Posterior vena cava (tissue), 2 donors: ENCODE measurements at regions not wholly inside any gene's neighbourhood (a gene's known extent, or its start where the extent isn't known, plus 50 kb on each side); places are given as distances from the start of the nearest gene placed in this dataset.

Source experiments
- DNase-seq: peaks from one replicate; pipeline ENCODE4 v3.0.0-alpha.2; 2020; ENCODE audit warnings: low spot score
- intact Hi-C, 2 donors: fragments of 100-400 bp; cut with DNase I; formaldehyde crosslinking; loops; one replicate each; pipeline versions ENCODE4 v1.14.1 to v1.14.2; 2022 to 2023
- donor health status: DM: yes; HTN: yes; CAD: no.
- donor health status: DM: yes; HTN: yes; CAD: no.

GRCh38 chr17:65446838-65447526 lies 114.5 kb downstream of the AXIN2 start:
- intact Hi-C loops = no loop called here
- DNase-seq = no peak

- DNase-seq = no peak
- intact Hi-C loops = no loop called here
Observed at GRCh38 chr17:65446043-65446442, 115.4 kb downstream of the AXIN2 start.

DNA sequence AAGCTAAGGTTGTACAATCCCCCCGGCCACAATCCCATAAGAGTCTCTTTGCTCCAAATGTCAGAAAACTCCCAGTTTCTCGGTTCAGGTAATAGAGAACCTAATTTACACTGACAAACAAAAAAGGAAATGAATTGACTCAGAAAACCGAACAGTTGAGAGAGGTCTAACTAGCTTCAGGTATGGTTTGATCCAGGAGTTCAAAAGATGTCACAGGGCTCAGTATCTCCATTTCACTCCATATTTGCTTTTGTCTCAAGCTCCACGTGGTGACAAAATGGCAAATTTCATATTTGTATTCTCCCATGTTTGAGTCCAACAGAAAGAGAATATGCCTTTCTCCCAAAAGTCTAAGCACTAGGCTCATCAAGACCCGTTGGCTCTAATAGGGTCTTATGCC lies 117.4 kb downstream of the AXIN2 start:
- DNase-seq = no peak
- intact Hi-C loops = no loop called here

DNA sequence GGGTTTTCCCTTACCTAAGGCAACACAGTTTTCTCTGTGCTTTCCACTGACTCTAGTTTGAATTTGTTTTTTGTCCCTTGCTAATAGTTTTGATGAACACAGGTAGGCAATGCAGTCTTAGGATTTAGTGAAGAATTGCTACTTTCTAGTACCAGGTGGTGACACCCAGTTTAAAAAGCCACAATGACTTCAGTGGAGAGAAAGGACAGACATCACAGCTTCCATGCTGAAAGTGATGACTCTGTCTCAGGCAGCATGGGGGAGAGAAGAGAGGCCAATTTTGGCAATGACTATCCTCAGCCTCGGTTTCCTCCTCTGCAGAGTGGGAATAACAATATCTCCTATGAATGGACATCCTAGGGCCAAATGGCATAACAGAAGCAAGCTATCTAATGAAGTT lies 118.8 kb downstream of the AXIN2 start:
- DNase-seq = no peak
- intact Hi-C loops = no loop called here

DNA sequence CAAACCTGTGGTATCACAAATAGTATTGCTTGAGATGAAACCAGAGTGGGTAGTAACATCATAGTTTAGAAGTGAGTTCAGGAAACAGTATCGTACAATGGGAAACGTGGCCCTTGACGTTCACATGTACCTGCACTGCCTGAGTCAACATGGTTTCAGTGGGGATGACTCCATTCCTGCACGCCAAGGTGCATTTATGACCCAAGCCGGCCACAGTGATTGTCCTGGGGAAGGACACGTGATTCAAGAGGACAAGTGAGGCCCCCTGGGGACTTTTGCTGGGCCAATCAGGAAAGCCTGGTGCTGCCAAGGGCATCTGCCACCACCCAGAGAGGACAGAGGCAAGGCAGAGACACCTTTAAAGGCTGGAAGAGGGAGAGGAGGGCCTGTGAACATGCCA lies 119.2 kb downstream of the AXIN2 start:
- no peak for DNase-seq
- intact Hi-C loops = no loop called here

DNA sequence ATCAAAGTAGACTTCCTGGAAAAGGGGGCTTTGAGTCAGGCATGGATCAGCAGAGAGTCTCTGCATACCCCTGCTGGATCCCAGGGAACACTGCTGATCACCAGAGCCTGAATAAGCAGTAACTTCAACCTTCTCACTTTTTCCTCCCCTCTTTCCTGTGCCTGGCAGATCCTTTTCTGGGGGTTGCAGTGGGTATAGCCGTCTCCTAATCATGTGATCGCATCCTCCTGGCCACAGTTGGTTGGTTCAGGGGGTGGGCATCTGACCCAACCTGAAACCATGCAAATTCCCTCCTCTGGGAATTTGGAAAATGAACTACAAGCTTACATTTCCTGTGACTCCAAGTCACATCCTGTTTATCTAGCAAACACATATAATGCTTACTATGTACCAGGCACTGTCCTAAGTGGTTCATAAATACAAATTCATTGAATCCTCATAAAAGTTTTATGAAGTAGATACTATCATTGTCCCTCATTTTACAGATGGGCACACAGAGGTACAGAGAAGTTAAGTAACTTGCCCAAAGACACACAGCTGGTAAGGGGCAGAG lies 120.3 kb downstream of the AXIN2 start:
- intact Hi-C loops = no loop called here
- no peak for DNase-seq

DNA sequence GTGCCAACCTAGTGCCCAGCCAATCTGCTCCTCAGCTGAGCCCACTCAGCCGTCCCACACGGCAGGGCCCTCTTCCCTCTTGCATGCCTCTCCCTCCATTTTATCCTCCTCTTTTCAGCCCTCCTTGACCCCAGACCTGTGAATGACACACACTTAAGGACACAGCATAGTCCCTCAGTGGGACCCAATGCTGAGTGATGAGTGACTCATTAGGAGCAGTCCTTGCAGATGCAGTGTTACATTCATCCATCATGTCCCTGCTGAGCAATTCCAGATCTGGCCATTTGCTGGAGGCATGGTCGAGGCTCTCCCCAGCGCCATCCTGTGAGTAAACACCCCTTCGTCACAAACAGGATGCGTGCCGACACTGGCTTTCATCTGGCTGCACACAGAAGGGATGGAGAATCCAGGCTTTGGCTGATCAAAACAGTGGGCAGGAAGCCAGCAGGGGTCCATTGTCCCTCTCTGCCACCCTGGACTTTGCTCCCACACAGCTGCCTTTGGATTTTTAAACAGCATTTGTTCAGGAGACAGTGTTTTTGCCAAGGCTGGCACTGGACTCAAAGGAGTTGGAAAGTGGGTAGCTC lies 122.6 kb downstream of the AXIN2 start:
- intact Hi-C loops = no loop called here
- no peak for DNase-seq

GRCh38 chr17:65438173-65438572 lies 123.3 kb downstream of the AXIN2 start:
- DNase-seq = no peak
- intact Hi-C loops = no loop called here

DNA sequence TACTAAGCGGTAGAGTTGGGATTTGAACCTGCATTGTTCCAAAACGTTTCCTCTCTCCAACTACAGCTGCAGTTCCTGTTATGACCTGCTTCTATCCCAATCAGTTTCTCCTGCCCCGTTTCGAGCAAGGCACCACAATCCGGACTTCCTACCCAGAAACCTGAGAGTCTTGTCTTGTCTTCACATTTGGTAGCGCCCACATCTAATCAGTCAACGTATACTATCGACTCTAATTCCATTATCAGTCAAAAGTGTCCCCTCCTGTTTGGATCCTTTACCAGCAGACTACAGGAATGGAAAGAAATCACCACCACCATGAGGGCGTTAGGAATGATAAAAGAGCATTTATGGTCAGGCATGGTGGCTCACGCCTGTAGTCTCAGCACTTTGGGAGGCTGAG lies 124.6 kb downstream of the AXIN2 start:
- intact Hi-C loops = no loop called here
- DNase-seq = no peak

- no peak for DNase-seq
- intact Hi-C loops = no loop called here
Observed at GRCh38 chr17:65434878-65435277, 126.6 kb downstream of the AXIN2 start.

DNA sequence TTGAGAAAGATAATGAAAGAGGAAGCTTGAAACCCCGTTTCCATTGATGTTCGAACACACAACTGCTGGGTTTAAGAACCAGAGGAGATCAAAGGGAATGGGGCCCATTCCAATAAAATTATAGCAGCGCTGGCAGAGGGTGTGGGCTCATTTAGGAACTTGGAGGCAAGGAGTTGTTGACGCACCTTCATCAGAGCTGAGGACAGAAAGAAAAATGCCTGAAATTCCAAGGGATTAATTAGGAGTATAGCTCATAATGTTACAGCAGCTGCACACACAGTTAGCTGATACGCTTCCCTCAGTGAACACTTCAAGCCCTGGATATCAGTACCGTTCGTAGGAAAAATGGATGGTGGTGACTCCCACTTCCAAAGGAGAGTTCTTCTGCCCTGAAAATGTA lies 127.2 kb downstream of the AXIN2 start:
- intact Hi-C loops = no loop called here
- no peak for DNase-seq

DNA sequence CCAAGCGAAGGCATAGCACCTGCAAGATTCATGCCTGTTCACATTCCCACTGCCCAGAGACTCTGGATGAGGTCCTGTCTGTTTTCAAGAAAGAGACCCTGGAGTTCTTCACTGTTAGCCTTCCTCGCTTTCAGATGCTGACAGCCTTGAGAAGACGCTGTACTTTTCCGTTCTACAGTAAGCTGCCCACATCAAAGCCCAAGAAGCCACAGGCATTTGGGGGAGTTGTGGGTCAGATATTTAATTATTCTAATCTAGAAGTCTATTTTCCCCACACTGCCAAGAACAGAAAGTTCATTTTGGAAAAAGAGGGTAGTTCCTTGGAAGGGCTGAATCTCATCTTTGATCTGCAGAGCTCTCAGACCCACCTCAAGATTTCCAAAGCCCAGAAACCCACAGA lies 127.9 kb downstream of the AXIN2 start:
- DNase-seq = no peak
- intact Hi-C loops = no loop called here

DNA sequence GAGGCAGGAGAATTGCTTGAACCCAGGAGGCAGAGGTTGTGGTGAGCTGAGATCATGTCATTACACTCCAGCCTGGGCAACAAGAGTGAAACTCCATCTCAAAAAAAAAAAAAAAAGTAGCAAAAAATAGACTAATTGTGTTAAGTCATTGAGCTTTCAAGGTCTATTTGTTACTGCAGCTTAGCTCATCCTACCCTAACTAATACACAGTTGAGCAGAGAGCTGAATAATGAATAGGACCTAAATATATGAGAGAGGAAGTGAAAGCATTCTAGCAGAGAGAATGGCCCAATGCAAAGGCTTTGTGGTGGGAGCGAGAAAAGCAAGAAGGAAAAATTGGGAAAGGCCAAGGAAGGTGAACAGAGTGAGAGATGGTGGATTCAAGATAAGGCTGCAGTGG lies 128.3 kb downstream of the AXIN2 start:
- intact Hi-C loops = no loop called here
- DNase-seq = no peak

GRCh38 chr17:65431116-65431515 lies 130.3 kb downstream of the AXIN2 start:
- intact Hi-C loops = no loop called here
- no peak for DNase-seq

DNA sequence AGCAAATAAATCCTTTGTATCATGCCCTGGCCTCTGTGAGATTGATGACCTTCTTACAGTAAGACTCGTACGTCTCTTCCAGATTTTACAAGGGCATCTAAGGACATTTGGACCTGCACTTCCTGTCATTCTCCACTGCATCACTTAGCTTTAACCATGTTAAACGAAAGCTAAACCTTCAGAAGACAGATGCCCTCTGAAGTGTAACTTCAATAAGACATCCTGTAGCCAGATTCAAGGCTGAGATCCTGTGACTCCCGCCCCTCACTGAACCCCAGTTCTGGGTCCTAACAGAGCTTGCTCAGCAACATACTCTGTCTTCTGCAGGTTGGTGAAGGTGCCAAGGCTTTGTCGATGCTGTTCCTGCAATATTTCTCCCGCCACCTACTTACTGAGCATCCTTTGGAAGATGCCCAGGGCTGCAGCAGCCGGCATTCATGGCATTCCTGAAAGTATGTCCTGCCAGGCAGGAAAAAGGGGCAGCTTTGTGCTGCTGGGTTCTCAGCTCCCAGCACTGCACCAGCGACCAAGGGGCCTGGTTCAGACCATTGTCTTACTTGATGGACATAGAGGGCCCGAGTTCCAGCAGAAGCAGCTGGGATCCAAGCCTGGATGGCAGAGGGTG lies 131.1 kb downstream of the AXIN2 start:
- intact Hi-C loops = no loop called here
- DNase-seq = no peak

- intact Hi-C loops = no loop called here
- no peak for DNase-seq
Observed at GRCh38 chr17:65423346-65424140, 137.9 kb downstream of the AXIN2 start.

GRCh38 chr17:65418622-65419021 lies 142.8 kb downstream of the AXIN2 start:
- intact Hi-C loops = no loop called here
- DNase-seq = no peak

DNA sequence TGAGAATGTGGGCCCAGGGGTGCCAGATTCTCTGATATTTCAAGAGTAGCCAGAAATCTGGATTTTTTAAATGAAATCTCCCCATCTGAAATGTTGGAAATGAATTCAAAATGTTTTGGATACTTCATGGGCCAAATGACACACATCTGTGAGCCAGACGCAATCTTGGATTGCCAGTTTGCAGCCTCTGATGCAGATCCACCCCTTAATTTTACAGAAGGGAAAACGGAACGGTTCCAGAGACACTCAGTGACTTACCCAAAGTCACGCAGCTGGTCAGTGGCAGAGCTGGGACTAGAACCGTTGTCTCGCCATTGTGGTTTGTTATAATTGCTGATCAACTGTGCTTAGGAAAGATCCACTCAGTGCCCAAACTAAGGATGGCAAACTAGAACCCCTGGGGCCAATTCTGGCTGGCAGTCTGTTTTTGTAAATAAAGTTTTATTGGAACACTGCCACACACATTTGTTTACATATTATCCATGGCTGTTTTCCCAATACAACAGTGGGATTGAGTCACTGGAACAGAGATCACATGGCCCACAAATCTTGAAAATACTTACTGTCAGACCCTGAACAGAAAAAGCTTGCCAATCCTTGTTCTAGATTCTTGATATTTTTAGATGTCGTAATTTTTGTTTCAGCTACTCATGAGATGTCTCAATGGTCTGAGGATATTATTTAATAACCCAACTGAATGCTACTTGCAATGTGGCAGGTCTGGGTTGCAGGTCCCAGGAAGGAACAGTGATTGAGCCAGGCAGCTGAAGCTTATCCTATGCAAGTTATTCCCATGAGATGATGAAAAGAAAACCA lies 143.8 kb downstream of the AXIN2 start:
- intact Hi-C loops = no loop called here
- no peak for DNase-seq

DNA sequence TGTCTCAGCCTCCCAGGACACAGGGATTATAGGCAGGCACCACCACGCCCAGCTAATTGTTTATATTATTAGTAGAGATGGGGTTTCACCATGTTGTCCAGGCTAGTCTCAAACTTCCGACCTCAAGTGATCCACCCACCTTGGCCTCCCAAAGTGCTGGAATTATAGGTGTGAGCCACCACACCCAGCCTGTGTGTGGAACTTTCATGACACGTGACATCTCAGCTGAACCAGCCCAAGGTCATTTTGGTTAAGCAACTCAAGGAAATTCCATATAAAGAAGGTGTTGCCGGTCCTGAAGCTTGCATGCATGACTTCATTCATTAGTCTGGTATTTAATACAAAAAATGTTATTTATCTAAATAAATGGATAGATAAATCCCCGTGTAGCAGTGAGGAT lies 145.5 kb downstream of the AXIN2 start:
- intact Hi-C loops = no loop called here
- no peak for DNase-seq
